Activated gamma-delta T cell treated with Interleukin-2 at 50 U/mL for 16 hours (primary cell): ENCODE measurements at regions not wholly inside any gene's neighbourhood (a gene's known extent, or its start where the extent isn't known, plus 50 kb on each side); places are given as distances from the start of the nearest gene placed in this dataset.
"Not testable (repeated sequence)": the region's sequence is repeated elsewhere in the genome, so short reads cannot be mapped to it uniquely, and the experiment has no call there.

Experiments used
- DNase-seq: peaks from one replicate; pipeline ENCODE4 v3.0.0-alpha.2; 2020

- DNase-seq = no peak
Measured at GRCh38 chr6:4447639-4448330, 312.4 kb upstream of the ECI2 start.

DNA sequence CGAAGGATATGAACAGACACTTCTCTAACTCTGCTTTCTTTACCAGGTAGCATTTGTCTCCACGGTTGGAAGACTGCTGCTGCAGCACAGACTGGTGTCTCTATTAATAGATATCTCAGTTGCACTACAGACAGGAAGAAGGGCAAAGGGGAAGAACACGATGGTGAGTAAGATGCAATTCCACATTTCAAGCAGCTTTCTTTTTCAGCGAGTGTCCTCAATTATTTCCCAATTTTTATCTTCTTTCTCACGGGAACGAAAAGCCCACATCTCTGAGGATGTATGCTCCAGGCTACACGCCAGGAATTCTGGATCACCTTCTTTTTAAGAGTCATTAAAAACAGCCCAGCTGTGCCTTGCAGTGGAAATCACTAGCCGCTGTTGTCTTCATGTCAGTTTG, 311.6 kb upstream of the ECI2 start:
- DNase-seq = no peak

GRCh38 chr6:4441981-4442434, 306.6 kb upstream of the ECI2 start:
- DNase-seq = no peak

DNA sequence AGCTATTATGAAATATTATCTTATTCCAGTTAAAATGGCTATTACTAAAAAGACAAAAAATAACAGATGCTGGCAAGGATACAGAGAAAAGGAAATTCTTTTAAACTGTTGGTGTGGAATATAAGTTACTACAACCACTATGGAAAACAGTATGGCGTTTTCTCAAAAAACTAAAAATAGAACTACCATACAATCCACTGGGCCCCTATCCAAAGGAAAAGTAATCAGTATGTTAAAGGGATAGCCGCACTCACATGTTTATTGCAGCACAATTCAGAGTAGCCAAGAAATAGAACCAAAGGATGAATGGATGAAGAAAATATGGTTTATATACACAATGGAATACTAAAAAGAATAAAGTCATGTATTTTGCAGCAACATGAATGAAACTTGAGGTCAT, 303.8 kb upstream of the ECI2 start:
- DNase-seq = no peak

DNA sequence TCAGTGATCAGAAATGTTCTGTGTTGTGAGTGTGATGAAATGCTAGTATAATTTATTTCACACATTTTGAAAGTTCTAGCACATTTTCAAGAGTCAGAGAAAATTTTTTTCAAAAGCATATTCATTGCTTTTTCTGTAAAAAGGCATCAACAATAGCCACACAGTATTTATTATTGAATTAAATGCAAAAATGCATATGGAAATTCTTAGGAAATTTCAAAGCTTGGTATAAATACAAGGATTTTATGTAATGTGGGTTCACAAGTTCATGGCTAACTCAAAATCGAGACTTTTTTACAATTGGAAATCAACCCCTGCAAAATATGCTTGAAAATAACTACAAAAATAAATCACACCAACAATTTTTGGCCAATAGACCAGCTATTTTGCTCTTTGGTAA, 302.0 kb upstream of the ECI2 start:
- no peak for DNase-seq

DNA sequence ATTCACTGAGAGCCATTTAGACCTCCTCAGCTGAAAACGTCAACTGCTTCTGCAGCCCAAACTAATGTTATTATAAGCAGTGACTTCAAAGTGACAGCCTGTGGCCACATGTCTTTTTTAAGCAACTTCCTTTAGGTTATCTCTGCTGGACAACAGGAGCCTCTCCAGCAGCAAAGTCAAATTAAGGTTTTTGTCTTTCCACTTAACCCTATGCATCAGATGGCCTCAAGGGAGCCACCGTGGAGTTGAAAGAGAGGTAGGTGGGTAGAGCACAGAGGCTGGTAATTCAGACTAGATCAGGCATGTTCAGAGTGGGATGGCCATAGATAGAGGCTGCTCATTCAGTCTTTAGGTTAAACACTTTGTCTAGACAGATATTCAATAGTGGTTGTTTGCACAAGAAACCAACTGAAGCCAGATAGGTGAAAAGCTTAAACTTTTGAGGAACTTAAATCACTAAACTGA, 300.6 kb upstream of the ECI2 start:
- no peak for DNase-seq

DNA sequence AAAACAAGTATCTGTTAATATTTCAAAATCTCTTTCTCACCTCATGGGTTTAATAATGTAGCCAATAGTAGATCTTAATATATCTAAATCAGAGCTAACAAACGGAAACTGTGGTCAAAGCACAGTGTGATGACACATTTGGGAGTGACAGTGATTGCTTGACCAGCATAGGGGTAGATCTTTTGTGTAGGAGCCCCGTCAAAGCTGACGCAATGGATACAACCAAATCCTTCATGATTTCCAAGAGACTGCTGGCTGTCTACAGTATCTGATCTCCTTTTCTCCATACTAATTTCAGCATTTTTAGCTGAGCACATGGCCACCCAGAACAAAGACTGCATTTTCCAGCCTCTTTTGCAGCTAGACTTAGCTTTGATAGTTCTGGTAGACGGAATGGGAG, 299.3 kb upstream of the ECI2 start:
- no peak for DNase-seq

DNA sequence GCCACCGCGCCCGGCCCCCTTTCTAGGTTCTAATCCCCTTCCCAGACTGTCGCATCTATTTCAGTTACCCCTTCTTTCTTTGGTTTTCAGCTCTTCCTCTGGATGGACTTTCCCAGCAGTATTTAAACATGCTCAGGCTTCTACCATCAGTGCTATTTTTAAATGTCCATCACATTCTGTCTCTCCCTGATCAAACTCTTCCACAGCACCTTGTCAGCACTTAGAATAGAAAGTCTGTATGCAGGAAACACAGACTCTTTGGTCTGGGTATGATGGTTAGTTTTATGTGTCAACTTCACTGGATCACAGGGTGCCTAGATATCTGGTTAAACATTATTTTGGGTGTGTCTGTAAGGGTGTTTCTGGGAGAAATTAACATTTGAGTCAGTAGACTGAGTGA, 297.8 kb upstream of the ECI2 start:
- DNase-seq = no peak

DNA sequence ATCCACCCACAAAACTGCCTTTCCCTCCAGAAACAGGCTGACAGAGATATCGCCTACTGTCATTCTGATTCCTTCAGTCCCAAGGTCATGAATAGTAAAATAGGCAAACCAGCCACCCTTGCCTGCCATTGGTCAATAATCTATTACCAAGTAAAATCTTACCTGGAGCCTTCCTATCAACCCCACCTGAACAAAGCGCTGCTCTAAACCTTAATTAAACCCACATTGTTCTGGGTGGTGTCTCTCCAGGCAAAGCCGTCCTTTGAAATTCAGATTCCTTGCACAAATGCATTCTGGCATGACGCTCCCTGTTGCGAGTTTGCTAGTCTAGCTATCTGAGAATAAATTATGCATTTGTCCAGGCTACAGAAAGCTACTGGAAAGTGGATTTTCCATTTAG, 291.6 kb upstream of the ECI2 start:
- DNase-seq = no peak

DNA sequence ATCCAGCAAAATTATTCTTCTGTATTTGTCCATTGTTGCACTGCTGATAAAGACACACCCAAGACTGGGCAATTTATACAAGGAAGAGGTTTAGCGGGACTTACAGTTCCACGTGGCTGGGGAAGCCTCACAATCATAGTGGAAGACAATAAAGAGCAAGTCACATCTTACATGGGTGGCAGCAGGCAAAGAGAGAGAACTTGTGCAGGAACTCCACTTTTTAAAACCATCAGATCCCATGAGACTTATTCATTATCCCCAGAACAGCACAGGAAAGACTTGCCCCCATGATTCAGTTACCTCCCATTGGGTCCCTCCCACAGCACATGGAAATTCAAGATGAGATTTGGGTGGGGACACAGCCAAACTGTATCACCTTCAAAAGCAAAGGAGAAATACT, 286.5 kb upstream of the ECI2 start:
- DNase-seq = no peak

DNA sequence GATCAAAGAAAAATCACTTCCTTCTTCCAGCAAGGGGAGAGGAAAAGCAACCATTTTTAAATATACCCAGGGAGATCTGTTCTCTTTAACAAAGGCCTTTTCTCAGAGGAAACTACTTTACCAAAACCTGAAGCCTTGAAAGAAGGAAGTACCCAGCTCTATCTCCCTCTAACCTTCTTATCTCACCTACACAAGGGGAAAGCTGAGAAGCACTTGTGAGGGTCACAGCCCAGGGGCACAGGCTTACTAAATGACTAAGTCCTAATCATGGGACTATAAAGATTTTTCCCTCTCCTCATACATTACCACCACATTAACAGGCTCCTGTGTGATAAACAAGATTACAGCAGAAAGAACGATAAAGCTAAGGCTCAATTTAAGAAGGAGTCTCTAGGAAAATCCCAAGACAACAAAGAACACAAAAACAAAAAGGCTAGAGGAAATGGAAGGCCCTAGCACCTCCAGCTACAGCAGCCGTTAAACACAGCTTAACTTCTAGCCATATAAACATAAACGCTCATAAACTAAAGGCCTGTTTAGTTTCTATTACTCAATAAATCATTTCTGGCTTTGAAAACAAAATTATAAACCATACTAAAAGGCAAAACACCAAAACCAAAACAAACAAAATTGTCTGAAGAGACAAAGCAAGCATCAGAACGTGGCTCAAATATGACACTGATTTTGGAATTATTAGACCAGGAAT, 284.9 kb upstream of the ECI2 start:
- no peak for DNase-seq

DNA sequence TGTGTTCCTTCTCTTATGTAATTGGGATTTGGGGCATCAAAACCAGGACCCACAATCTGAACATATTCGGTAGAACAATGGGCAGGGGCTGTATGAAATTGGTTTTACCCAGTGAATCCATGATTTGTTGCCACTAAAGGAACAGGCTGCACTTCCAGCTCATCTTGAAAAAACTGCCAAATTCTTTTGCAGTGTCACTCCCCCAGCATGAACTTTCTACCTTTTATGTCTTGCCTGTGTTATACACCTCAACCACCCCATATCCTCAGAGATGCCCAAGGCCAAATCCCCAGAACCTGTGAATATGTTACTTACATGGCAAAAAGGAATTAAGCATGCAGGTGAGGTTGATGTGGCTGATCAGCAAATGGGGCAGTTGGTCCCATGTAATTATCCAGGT, 280.2 kb upstream of the ECI2 start:
- DNase-seq = no peak

DNA sequence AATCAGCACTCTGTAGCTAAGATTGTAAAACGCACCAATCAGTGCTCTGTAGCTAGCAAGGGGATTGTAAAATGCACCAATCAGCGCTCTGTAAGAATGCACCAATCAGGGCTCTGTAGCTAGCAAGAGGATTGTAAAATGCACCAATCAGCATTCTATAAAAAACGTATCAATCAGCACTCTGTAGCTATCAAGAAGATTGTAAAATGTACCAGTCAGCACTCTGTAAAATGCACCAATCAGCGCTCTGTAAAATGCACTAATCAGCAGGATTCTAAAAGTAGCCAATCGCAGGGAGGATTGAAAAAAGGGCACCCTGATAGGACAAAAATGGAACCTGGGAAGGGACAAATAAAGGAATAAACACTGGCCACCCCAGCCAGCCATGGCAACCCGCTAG, 278.7 kb upstream of the ECI2 start:
- DNase-seq = not testable (repeated sequence)

DNA sequence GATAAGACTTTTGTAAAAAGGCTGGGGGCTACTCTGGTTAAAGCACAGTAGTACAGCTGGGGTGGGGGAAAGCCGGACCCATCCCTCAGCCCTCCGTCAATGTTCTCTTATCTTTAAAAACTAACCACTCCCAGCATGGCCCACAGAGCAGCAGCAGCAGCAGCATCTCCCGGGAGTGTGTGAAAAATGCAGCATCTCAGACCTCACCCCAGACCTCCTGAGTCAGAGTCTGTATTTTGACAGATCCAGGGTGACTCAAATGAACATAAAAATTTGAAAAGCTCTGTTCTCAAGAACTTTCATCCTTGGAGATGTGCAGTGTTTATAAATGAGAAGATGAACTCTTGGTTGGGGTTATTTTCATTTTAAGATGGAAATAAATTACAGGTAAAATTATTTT, 277.7 kb upstream of the ECI2 start:
- DNase-seq = no peak

DNA sequence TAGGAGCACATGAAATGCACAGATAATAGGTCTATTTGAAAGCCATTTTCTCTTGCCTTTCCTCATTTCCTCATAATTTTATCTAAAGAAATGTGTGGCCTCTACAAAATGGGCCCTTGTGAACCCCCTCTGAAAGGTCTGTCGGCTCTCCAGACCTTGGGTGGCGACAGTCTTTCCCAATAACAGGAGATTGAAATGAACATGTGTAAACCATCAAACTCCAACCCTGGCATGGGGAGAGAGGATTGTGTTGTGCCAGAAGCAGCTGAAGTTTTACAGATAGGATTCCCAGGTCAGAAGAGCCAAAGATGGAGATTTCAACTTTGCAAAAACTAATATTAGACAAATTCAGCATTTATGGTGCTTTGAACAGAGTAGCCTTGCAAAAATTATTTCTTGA, 277.1 kb upstream of the ECI2 start:
- no peak for DNase-seq

DNA sequence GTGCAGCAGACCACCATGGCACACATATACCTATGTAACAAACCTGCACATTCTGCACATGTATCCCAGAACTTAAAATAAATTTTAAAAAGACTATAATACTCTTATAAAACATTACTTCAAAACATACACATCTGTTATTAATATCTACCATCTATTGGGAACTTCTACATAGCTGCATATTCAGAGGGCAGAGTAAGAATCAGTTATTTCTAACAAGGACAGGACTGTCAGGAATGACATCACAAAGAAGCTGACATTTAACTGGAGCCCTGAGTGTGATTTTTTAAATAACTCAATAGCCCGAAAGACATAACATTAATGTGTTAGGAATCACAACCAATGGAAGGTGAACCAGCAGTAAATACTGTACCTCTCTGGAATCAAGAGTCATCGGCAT, 276.7 kb upstream of the ECI2 start:
- no peak for DNase-seq

DNA sequence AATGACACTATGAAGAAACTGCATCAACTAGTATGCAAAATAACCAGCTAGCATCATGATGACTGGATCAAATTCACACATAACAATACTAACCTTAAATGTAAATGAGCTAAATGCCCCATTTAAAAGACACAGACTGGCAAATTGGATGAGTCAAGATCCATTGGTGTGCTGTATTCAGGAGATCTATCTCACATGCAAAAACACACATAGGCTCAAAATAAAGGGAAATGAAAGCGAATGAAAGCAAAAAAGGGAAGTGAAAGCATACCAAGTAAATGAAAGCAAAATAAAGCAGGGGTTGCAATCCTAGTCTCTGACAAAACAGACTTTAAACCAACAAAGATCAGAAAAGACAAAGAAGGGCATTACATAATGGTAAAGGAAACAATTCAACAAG, 272.3 kb upstream of the ECI2 start:
- DNase-seq = not testable (repeated sequence)

DNA sequence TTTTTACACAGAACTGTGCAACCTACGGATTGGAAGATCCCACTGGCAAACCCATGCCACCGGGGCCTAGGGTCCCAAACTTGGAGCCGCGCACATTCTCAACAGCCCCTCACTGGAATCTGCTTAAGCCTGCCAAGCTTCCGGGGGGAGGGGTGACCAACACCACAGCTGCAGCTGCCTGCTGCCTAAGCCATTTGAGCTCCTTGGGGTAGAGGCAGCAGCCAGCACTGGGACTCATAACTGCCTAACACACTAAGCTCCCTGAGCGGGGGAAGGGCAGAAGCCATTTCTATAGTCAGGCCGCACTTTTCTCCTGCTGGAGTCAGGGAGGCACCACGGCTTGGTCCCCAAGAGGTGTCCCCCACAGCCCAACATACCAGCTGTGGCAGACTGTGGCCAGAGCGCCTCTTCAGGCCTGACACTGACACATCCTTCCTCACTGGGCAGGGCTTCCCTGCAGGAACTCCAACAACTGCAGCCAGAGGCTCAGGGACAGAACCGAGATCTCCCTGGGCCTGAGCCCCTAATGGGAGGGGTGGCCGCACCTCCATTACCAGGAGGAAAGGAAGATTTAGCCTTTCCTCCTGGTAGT, 270.3 kb upstream of the ECI2 start:
- no peak for DNase-seq

GRCh38 chr6:4404415-4404814, 269.0 kb upstream of the ECI2 start:
- DNase-seq = no peak

- no peak for DNase-seq
Measured at GRCh38 chr6:4403828-4404227, 268.5 kb upstream of the ECI2 start.

DNA sequence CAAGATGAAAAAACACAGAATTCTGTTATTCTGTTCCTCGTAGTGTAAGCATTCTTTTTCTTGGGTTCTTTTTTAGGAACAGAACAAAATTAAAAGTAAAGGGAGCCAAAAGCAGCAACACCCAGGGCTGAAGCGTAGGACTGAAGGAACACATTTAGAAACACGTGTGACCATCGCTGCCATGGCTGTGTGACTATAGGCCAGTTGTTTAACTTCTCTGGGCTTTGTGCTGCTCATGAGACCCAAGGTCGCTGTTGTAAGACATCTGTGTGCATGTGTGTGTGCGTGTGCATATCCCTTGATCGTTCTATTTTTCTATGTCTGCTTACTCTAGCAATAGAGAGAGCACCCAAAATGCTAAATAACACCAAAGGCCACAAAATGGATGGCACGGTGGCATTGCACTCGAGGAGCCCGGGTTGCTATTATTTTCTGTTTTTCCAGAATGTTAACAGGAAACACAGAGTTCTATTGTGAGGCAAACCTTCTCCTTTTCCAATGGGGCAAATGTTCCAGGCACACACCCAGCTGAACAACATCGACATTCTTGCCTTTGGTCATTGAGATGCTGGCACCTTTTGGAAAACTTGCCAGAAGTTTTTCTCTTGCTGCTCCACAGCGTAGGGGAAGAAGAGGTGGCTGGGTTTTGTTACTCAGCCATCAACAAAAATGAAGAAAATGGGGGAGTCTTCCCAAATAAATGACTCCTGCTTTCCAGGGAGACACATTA, 267.8 kb upstream of the ECI2 start:
- no peak for DNase-seq

- no peak for DNase-seq
Measured at GRCh38 chr6:4402477-4402976, 267.2 kb upstream of the ECI2 start.
